ENCODE measurements at regions not wholly inside any gene's neighbourhood (a gene's known extent, or its start where the extent isn't known, plus 50 kb on each side); places are given as distances from the start of the nearest gene placed in this dataset.

GRCh38 chr15:35774653-35775052, 228.7 kb upstream of the DPH6 start:
- no peak for TF ChIP-seq EZH2 (IDR thresholded peaks at IDR 0.05)
- TF ChIP-seq EZH2phosphoT487 (IDR thresholded peaks at IDR 0.05; ENCODE audit: borderline replicate concordance), result no peak
- TF ChIP-seq MAX (IDR thresholded peaks at IDR 0.05), result no peak
- no peak for TF ChIP-seq CTCF (IDR thresholded peaks at IDR 0.05 in 2 of 3, conservative IDR thresholded peaks at IDR 0.05 in 1 of 3; ENCODE audit: borderline replicate concordance in 1 of 3, insufficient read depth in 1 of 3, low read depth in 2 of 3, low read length in 2 of 3)
- no peak for TF ChIP-seq ZBTB33 (IDR thresholded peaks at IDR 0.05; ENCODE audit: extremely low read depth, insufficient replicate concordance, low read length)
- no peak for TF ChIP-seq YY1 (IDR thresholded peaks at IDR 0.05; ENCODE audit: extremely low read depth, insufficient replicate concordance, low read depth, low read length)
- no peak for TF ChIP-seq JUND (IDR thresholded peaks at IDR 0.05)
- no peak for TF ChIP-seq ATF3 (IDR thresholded peaks at IDR 0.05)
- H3K9me2 ChIP-seq (ENCODE audit: insufficient read depth), result no peaks in the 10 kb centered on the region
- H3K9me3 ChIP-seq (ENCODE audit: control insufficient read depth in 1 of 2, insufficient read depth in 1 of 2, low read depth in 1 of 2, low read length in 2 of 2), result no peaks in the 10 kb centered on the region
- no peak for ATAC-seq
- POLR2A ChIA-PET, result no interaction called here
- CTCF ChIA-PET, result interaction anchor here (1.6 kb wide), 1 partner anchor 23 kb away, joined by 4 read pairs; no protein-coding TSS in a partner anchor
- no peaks in the 10 kb centered on the region for H3K27me3 ChIP-seq (ENCODE audit: insufficient read depth, low read length)
- no peak overlapping the region for H3K4me2 ChIP-seq (ENCODE audit: low read length)
- no peak overlapping the region for H2AFZ ChIP-seq (ENCODE audit: low read depth, low read length, poor library complexity, severe bottlenecking)
- H3K9ac ChIP-seq (ENCODE audit: low read length), result no peak overlapping the region
- H3K79me2 ChIP-seq (ENCODE audit: insufficient read depth, low read length), result no peaks in the 10 kb centered on the region
- no peaks in the 10 kb centered on the region for H3K36me3 ChIP-seq (ENCODE audit: control insufficient read depth in 1 of 2, insufficient read depth in 2 of 2, low read length in 2 of 2)
- H4K20me1 ChIP-seq (ENCODE audit: insufficient read depth), result no peaks in the 10 kb centered on the region
- intact Hi-C loops (cut with micrococcal nuclease), result no loop called here
- H3K27ac ChIP-seq (ENCODE audit: low read depth, low read length), result no peak overlapping the region
- H3K4me1 ChIP-seq (ENCODE audit: control insufficient read depth in 1 of 2, insufficient read depth in 2 of 2, low read length in 2 of 2), result no peaks in the 10 kb centered on the region
- no TSS peak for BruUV-seq (replicated peaks)
- no peak for DNase-seq (ENCODE audit: low read depth, low spot score)
- RAD21 ChIA-PET (ENCODE audit: low non-redundant PET in 1 of 2, low total read pairs in 2 of 2, uncharacterized antibody in 2 of 2, unreplicated experiment in 2 of 2), result no interaction called here
- no peak overlapping the region for H3K4me3 ChIP-seq (replicated peaks in 1 of 2; ENCODE audit: low read depth in 1 of 2, low read length in 2 of 2)

Data from HCT116 (cell line).